ENCODE measurements at regions not wholly inside any gene's neighbourhood (a gene's known extent, or its start where the extent isn't known, plus 50 kb on each side); places are given as distances from the start of the nearest gene placed in this dataset.
A peak's percentile ranks its signal among the peaks of the same experiment; 100 is the strongest.

DNA sequence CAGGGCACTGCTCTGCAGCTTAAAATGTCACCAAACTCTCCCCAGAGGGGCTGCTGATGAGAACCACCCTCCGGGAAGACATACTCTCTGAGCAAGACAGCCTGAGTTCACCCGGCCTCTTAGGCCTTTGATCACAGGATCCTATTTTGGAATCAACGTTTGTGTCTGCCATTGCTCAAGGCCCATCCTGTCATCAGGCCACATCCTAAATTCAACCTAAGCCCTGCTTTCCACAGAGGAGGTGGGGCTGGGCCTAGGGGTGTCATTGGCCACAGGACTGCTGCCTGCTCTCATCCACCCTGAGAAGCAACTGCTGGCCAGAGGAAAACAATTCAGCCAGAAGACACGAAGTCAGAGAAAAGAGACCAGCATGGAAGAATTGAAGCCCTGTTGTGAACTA lies 351.1 kb upstream of the IRX2 start:
- H3K9me3 ChIP-seq (ENCODE audit: insufficient read depth, low read length, severe bottlenecking): no peaks in the 10 kb centered on the region
- TF ChIP-seq, protein P1, sequence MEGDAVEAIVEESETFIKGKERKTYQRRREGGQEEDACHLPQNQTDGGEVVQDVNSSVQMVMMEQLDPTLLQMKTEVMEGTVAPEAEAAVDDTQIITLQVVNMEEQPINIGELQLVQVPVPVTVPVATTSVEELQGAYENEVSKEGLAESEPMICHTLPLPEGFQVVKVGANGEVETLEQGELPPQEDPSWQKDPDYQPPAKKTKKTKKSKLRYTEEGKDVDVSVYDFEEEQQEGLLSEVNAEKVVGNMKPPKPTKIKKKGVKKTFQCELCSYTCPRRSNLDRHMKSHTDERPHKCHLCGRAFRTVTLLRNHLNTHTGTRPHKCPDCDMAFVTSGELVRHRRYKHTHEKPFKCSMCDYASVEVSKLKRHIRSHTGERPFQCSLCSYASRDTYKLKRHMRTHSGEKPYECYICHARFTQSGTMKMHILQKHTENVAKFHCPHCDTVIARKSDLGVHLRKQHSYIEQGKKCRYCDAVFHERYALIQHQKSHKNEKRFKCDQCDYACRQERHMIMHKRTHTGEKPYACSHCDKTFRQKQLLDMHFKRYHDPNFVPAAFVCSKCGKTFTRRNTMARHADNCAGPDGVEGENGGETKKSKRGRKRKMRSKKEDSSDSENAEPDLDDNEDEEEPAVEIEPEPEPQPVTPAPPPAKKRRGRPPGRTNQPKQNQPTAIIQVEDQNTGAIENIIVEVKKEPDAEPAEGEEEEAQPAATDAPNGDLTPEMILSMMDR (IDR thresholded peaks at IDR 0.05; ENCODE audit: borderline replicate concordance, extremely low read depth, low read length, poor library complexity, severe bottlenecking): no peak
- no peak for TF ChIP-seq EZH2 (IDR thresholded peaks at IDR 0.05; ENCODE audit: borderline replicate concordance, low read depth, low read length, severe bottlenecking)
- H4K20me1 ChIP-seq (ENCODE audit: insufficient read depth, low read length): no peaks in the 10 kb centered on the region
- no peak overlapping the region for H3K27ac ChIP-seq (ENCODE audit: low read length)
- DNase-seq (no peak), ATAC-seq (ENCODE audit: insufficient read depth, low read depth) (no peak)
- H3K27me3 ChIP-seq (ENCODE audit: insufficient read depth, low read length, poor library complexity): no peaks in the 10 kb centered on the region
- no peak overlapping the region for H3K4me2 ChIP-seq (ENCODE audit: insufficient read depth, low read length)
- H3K4me1 ChIP-seq (ENCODE audit: insufficient read depth, low read length): peaks cover 44% of the 10 kb centered on the region
- no peak overlapping the region for H2AFZ ChIP-seq (ENCODE audit: low read depth, low read length)
- H3K4me3 ChIP-seq (ENCODE audit: low read depth in 1 of 2, low read length in 2 of 2): no peak overlapping the region
- H3K79me2 ChIP-seq (ENCODE audit: insufficient read depth, low read length): no peaks in the 10 kb centered on the region
- H3K36me3 ChIP-seq (ENCODE audit: insufficient read depth, low read length): no peaks in the 10 kb centered on the region
- no peak overlapping the region for H3K9ac ChIP-seq (ENCODE audit: low read depth, low read length)

DNA sequence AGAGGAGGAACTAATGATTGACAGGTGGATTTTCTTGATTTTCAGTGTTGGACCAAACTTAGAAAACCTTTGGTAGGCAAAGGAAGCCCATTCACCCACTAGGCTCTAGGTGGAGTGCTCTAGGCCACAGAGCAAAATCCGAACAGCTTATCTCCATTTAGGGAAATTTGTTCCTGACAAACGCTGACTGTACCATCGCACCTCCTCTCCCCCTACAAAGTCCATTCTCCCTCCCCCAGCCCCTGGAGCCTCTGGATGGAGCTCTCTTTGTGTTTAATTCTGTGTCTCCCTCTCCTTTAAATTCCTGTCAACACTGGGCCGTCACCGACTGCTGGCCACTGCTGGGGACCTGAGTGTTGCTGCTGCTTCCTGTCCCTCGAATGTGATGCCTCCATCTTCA lies 350.1 kb upstream of the IRX2 start:
- Histone ChIP-seq H3K79me2 (ENCODE audit: insufficient read depth, low read length) (no peaks in the 10 kb centered on the region), H3K4me2 (ENCODE audit: insufficient read depth, low read length) (no peak overlapping the region), H3K4me1 (ENCODE audit: insufficient read depth, low read length) (peaks cover 34% of the 10 kb centered on the region), H3K36me3 (ENCODE audit: insufficient read depth, low read length) (no peaks in the 10 kb centered on the region), H2AFZ (ENCODE audit: low read depth, low read length) (no peak overlapping the region), H3K27ac (ENCODE audit: low read length) (no peak overlapping the region), H3K9ac (ENCODE audit: low read depth, low read length) (no peak overlapping the region), H4K20me1 (ENCODE audit: insufficient read depth, low read length) (no peaks in the 10 kb centered on the region), H3K4me3 (ENCODE audit: low read depth in 1 of 2, low read length in 2 of 2) (no peak overlapping the region), H3K9me3 (ENCODE audit: insufficient read depth, low read length, severe bottlenecking) (no peaks in the 10 kb centered on the region), H3K27me3 (ENCODE audit: insufficient read depth, low read length, poor library complexity) (no peaks in the 10 kb centered on the region)
- no peak for TF ChIP-seq EZH2 (IDR thresholded peaks at IDR 0.05; ENCODE audit: borderline replicate concordance, low read depth, low read length, severe bottlenecking)
- TF ChIP-seq, protein P1 (IDR thresholded peaks at IDR 0.05; ENCODE audit: borderline replicate concordance, extremely low read depth, low read length, poor library complexity, severe bottlenecking): no peak
- no peak for DNase-seq
- no peak for ATAC-seq (ENCODE audit: insufficient read depth, low read depth)

DNA sequence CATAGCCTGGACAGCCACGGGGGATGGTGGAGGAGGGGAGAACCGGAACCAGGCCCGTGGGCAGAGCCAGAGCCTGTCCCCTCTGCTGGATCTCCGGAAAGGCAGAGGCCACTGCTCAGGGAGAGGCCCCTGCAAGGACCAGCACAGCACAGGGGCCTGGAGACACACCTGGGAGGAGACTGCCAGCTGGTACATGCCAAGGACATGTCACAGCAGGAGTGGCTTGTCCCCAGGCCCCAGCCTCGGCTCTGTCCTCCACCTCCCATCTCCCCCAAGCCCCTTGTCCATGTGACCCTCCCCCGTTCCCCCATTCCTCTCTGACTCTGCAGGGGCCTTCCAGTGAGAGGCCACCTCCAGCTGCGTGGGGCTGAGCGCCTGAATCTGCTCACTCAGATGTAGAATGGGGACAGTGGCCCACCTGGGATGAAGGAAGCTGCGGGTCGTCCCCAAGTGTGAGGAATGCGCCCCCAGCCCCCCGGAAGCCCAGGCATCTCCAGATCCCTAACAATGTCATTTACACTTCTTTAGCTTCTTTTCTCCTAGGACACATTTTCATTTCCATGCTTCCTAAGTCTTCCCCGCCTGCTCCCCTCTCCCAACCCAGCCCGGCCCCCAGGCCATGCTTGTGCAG lies 349.6 kb upstream of the IRX2 start:
- Histone ChIP-seq H3K9me3 (ENCODE audit: insufficient read depth, low read length, severe bottlenecking) (no peaks in the 10 kb centered on the region), H3K4me2 (ENCODE audit: insufficient read depth, low read length) (no peak overlapping the region), H3K36me3 (ENCODE audit: insufficient read depth, low read length) (no peaks in the 10 kb centered on the region), H3K79me2 (ENCODE audit: insufficient read depth, low read length) (no peaks in the 10 kb centered on the region), H3K27me3 (ENCODE audit: insufficient read depth, low read length, poor library complexity) (no peaks in the 10 kb centered on the region), H3K4me1 (ENCODE audit: insufficient read depth, low read length) (peaks cover 32% of the 10 kb centered on the region), H3K27ac (ENCODE audit: low read length) (peak overlapping the region; percentile 76), H2AFZ (ENCODE audit: low read depth, low read length) (no peak overlapping the region), H3K4me3 (ENCODE audit: low read depth in 1 of 2, low read length in 2 of 2) (no peak overlapping the region), H4K20me1 (ENCODE audit: insufficient read depth, low read length) (no peaks in the 10 kb centered on the region), H3K9ac (ENCODE audit: low read depth, low read length) (no peak overlapping the region)
- TF ChIP-seq EZH2 (IDR thresholded peaks at IDR 0.05; ENCODE audit: borderline replicate concordance, low read depth, low read length, severe bottlenecking): no peak
- TF ChIP-seq, protein P1 (IDR thresholded peaks at IDR 0.05; ENCODE audit: borderline replicate concordance, extremely low read depth, low read length, poor library complexity, severe bottlenecking): no peak
- ATAC-seq (ENCODE audit: insufficient read depth, low read depth) (no peak), DNase-seq (no peak)

Data from DND-41 (cell line).